Upper lobe of right lung (tissue), 1 donor: ENCODE measurements at regions not wholly inside any gene's neighbourhood (a gene's known extent, or its start where the extent isn't known, plus 50 kb on each side); places are given as distances from the start of the nearest gene placed in this dataset.

Experiments
- ATAC-seq: fragments of 200-7000 bp; cut with Tn5 transposase; one replicate; pipeline ENCODE4 v1.9.1; 2020; ENCODE audit warnings: mild to moderate bottlenecking, moderate library complexity
- DNase-seq: peaks from one replicate; pipeline ENCODE4 v3.0.0-alpha.2; 2020
- H3K27ac ChIP-seq: fragments of 200-600 bp; one replicate; pipeline ENCODE4 v1.8.0; 2022
- H3K27me3 ChIP-seq: fragments of 200-600 bp; one replicate; pipeline ENCODE4 v1.8.0; 2022; ENCODE audit warnings: mild to moderate bottlenecking
- H3K36me3 ChIP-seq: fragments of 200-600 bp; one replicate; pipeline ENCODE4 v1.8.0; 2022
- H3K4me1 ChIP-seq: fragments of 200-600 bp; one replicate; pipeline ENCODE4 v1.8.0; 2022
- H3K4me3 ChIP-seq: fragments of 200-600 bp; one replicate; pipeline ENCODE4 v1.8.0; 2022; ENCODE audit warnings: mild to moderate bottlenecking
- H3K9me3 ChIP-seq: fragments of 200-600 bp; one replicate; pipeline ENCODE4 v1.8.0; 2022
- CTCF ChIP-seq: fragments of 200-600 bp; IDR thresholded peaks from one replicate; pipeline ENCODE4 v1.8.0; 2022; ENCODE audit warnings: antibody characterized with exemption
- intact Hi-C: fragments of 100-400 bp; cut with DNase I; formaldehyde crosslinking; loops from one replicate; pipeline ENCODE4 v1.11.0; 2022
- donor health status: DM: no; HTN: yes; CAD: no; lungs with severe emphysema.

DNA sequence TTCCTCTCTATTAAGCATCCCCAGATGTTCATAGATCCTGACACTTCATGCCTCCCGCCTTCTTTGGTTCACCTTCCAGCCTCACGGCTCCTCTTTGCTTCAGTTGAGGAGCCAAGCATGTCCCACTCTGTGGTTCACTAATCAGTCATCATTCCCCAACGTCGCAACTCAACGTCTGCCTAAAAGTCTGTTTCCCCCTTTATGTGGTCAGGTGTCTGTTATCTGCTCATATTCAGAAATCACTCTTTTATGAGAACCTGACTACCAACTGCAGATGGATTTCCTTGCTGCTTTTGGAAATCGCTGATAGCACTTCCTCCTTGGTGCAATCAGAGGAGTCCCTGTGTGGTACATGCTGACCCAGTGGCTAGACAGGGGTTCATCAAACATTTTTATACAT is 94.1 kb upstream of the VANGL1 start:
- intact Hi-C loops: no loop called here
- TF ChIP-seq CTCF: no peak
- H3K4me3 ChIP-seq: no peak overlapping the region

GRCh38 chr1:115546846-115547245 is 94.9 kb upstream of the VANGL1 start:
- Histone ChIP-seq H3K4me1 (peaks cover 5% of the 10 kb centered on the region), H3K27me3 (no peaks in the 10 kb centered on the region), H3K4me3 (no peak overlapping the region), H3K27ac (no peak overlapping the region), H3K36me3 (no peaks in the 10 kb centered on the region), H3K9me3 (no peaks in the 10 kb centered on the region)
- TF ChIP-seq CTCF: no peak
- DNase-seq (no peak), ATAC-seq (no peak)
- intact Hi-C loops: no loop called here

More for the DNA sequence above, 94.1 kb upstream of the VANGL1 start:
- H3K4me1 ChIP-seq: peaks cover 5% of the 10 kb centered on the region
- DNase-seq (no peak), ATAC-seq (no peak)
- H3K9me3 ChIP-seq: no peaks in the 10 kb centered on the region
- H3K27me3 ChIP-seq: no peaks in the 10 kb centered on the region
- no peak overlapping the region for H3K27ac ChIP-seq
- H3K36me3 ChIP-seq: no peaks in the 10 kb centered on the region

DNA sequence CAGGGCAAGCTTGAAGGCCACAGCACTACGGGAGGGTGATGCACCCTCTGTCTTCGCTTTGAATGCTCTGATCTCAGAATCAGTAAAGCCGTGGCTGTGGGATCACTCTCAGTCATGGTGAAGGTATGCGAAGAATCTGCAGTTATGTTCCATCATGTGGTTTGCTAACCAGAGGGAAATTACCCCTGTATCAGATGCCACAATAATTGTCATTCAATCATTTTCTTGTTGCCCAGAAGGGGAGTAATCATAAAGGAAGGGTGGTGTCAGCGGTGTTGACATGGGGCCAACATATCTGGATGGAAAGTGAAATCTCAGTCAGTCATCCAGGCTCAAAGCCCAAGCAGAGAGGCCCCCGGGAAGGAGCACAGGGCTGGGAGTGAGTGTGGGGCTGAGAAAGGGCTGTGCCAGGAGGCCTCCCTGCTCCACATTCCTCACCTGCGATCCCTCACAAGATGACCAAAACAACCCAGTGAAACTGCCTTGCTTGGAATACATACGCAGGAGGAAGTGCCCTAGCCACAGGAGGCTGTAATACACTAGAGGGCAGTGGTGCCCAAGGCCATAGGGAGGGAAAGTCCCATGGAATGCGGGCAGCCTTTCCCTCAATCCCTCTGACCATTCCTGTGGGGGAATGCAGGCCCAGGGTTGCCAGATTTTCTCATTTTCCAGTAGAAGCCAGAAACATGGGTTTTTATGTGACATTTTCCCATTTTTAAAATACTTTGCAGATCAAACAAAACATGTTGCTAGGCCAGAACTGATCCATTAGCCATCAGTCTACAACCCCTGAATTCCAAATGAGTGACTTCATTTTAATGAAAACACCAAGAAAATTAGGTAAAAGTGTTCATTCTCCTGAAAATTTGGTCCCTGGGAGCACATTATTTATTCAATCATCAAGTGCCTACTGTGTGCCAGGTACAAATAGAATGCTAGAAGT is 95.7 kb upstream of the VANGL1 start:
- no peak for DNase-seq
- no peak overlapping the region for H3K4me3 ChIP-seq
- no peaks in the 10 kb centered on the region for H3K9me3 ChIP-seq
- peak; percentile 74 for ATAC-seq
- H3K27me3 ChIP-seq: no peaks in the 10 kb centered on the region
- intact Hi-C loops: no loop called here
- H3K4me1 ChIP-seq: peaks cover 5% of the 10 kb centered on the region
- no peaks in the 10 kb centered on the region for H3K36me3 ChIP-seq
- peak; percentile 50 for TF ChIP-seq CTCF
- H3K27ac ChIP-seq: peak overlapping the region; percentile 49

DNA sequence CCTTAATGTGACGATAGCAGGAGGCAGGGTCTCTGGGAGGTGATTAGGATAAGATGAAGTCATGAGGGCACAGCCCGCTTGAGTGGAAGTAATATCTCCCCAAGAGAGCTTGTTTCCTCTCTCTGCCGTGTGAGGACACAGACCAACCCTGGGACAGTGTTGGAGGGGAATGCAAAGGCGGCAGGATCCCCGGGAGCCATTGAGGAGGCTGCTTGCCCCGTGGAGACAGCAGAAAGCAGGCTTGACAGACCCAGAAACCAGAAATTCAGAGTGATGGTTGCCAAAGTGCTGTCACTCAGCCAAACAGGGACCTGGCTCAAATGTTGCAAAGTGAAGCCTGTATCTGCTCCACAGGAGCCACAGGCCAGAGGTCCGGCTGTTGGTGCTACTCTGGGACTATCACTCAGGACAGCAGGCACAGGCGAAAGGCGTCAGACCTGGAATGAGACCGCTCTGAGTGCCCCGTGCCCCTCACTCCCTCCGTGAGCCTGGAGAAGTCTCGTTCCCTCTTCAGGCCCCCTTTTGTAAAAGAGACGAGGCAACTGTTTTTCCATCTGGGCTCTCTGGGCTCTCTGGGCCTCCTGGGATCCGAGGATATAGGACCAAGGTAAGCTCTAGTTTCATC is 96.6 kb upstream of the VANGL1 start:
- Histone ChIP-seq H3K9me3 (no peaks in the 10 kb centered on the region), H3K27ac (no peak overlapping the region), H3K36me3 (no peaks in the 10 kb centered on the region), H3K27me3 (no peaks in the 10 kb centered on the region), H3K4me1 (peaks cover 5% of the 10 kb centered on the region), H3K4me3 (no peak overlapping the region)
- no peak for DNase-seq
- TF ChIP-seq CTCF: no peak
- ATAC-seq: no peak
- intact Hi-C loops: no loop called here

- H3K27me3 ChIP-seq: no peaks in the 10 kb centered on the region
- peaks cover 5% of the 10 kb centered on the region for H3K4me1 ChIP-seq
- ATAC-seq (peak; percentile 53), DNase-seq (no peak)
- intact Hi-C loops: no loop called here
- H3K9me3 ChIP-seq: no peaks in the 10 kb centered on the region
- no peak overlapping the region for H3K4me3 ChIP-seq
- no peak for TF ChIP-seq CTCF
- no peaks in the 10 kb centered on the region for H3K36me3 ChIP-seq
- no peak overlapping the region for H3K27ac ChIP-seq
Measured at GRCh38 chr1:115544131-115544530, 97.6 kb upstream of the VANGL1 start.
